ENCODE measurements at regions not wholly inside any gene's neighbourhood (a gene's known extent, or its start where the extent isn't known, plus 50 kb on each side); places are given as distances from the start of the nearest gene placed in this dataset.

- no peak for TF ChIP-seq CTCF (IDR thresholded peaks at IDR 0.05; ENCODE audit: borderline replicate concordance, insufficient read depth, low read depth, low read length)
- no peak overlapping the region for H3K4me3 ChIP-seq (ENCODE audit: low read depth, low read length)
These were observed 60.6 kb upstream of the CD28 start for GRCh38 chr2:203645831-203646230.

GRCh38 chr2:203646266-203646864 is 60.1 kb upstream of the CD28 start:
- H3K4me3 ChIP-seq (ENCODE audit: low read depth, low read length), result no peak overlapping the region
- TF ChIP-seq CTCF (IDR thresholded peaks at IDR 0.05; ENCODE audit: borderline replicate concordance, insufficient read depth, low read depth, low read length), result no peak

GRCh38 chr2:203646961-203647360 is 59.5 kb upstream of the CD28 start:
- TF ChIP-seq CTCF (IDR thresholded peaks at IDR 0.05; ENCODE audit: borderline replicate concordance, insufficient read depth, low read depth, low read length), result no peak
- no peak overlapping the region for H3K4me3 ChIP-seq (ENCODE audit: low read depth, low read length)

- no peak for TF ChIP-seq CTCF (IDR thresholded peaks at IDR 0.05; ENCODE audit: borderline replicate concordance, insufficient read depth, low read depth, low read length)
These were observed 58.9 kb upstream of the CD28 start for GRCh38 chr2:203647579-203647978.

GRCh38 chr2:203648273-203648672 is 58.2 kb upstream of the CD28 start:
- no peak overlapping the region for H3K4me3 ChIP-seq (ENCODE audit: low read depth, low read length)
- TF ChIP-seq CTCF (IDR thresholded peaks at IDR 0.05; ENCODE audit: borderline replicate concordance, insufficient read depth, low read depth, low read length), result no peak

More at GRCh38 chr2:203647579-203647978, 58.9 kb upstream of the CD28 start:
- no peak overlapping the region for H3K4me3 ChIP-seq (ENCODE audit: low read depth, low read length)

- TF ChIP-seq CTCF (IDR thresholded peaks at IDR 0.05; ENCODE audit: borderline replicate concordance, insufficient read depth, low read depth, low read length), result no peak
- no peak overlapping the region for H3K4me3 ChIP-seq (ENCODE audit: low read depth, low read length)
These were observed 57.1 kb upstream of the CD28 start for GRCh38 chr2:203649176-203649814.
